Cardiac muscle cell (in vitro differentiated cells and primary cell): ENCODE measurements at regions not wholly inside any gene's neighbourhood (a gene's known extent, or its start where the extent isn't known, plus 50 kb on each side); places are given as distances from the start of the nearest gene placed in this dataset.
"Not testable (repeated sequence)": the region's sequence is repeated elsewhere in the genome, so short reads cannot be mapped to it uniquely, and the experiment has no call there.

Source experiments
- DNase-seq, 2 donors: peaks; one replicate each; pipeline versions ENCODE4 v3.0.0 to v3.0.0-alpha.2; 2010 to 2017; ENCODE audit warnings: low read depth in 1 of 2, low spot score in 1 of 2
- H3K27ac ChIP-seq: fragments of 200-600 bp; sonication (generic); 2 replicates; pipeline ENCODE4 v1.5.1; 2016
- H3K27me3 ChIP-seq: fragments of 200-600 bp; sonication (generic); 2 replicates; pipeline ENCODE4 v1.6.0; 2016; ENCODE audit warnings: control low read depth
- H3K36me3 ChIP-seq: fragments of 200-600 bp; sonication (generic); 2 replicates; pipeline ENCODE4 v1.5.1; 2016; ENCODE audit warnings: control low read depth
- H3K4me1 ChIP-seq: fragments of 200-600 bp; sonication (generic); 2 replicates; pipeline ENCODE4 v1.8.1; 2017; ENCODE audit warnings: low read depth, mild to moderate bottlenecking, mixed run types
- H3K4me3 ChIP-seq: fragments of 200-600 bp; sonication (generic); 2 replicates; pipeline ENCODE4 v1.5.1; 2016; ENCODE audit warnings: mild to moderate bottlenecking
- H3K9me3 ChIP-seq: fragments of 200-600 bp; sonication (generic); 2 replicates; pipeline ENCODE4 v1.5.1; 2017; ENCODE audit warnings: low read depth, mild to moderate bottlenecking, control low read depth
- TF ChIP-seq, protein P1 (sequence below): IDR thresholded peaks from 2 replicates; pipeline ENCODE4 v1.5.1; 2012; ENCODE audit warnings: low read depth, mild to moderate bottlenecking, low read length

DNA sequence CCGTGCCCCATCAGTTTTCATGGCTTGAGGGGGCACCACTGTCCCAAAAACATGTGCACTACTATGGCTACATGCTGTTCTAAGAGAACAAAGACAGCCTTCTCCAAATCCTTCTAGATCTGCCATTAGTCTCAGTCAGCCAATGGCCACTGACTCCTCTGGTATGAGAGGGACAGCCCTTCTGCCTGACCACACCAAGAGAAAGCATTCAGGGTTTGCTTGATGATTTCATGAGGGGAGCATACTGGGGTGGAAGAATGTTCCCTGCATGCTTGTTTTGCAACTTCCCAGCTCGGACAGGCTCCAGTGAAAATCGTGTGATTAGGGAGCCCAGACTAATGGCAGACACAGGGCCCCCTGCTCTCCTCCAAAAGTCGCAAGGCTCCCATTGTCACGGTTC, 199.6 kb upstream of the ALG10B start:
- TF ChIP-seq, protein P1, sequence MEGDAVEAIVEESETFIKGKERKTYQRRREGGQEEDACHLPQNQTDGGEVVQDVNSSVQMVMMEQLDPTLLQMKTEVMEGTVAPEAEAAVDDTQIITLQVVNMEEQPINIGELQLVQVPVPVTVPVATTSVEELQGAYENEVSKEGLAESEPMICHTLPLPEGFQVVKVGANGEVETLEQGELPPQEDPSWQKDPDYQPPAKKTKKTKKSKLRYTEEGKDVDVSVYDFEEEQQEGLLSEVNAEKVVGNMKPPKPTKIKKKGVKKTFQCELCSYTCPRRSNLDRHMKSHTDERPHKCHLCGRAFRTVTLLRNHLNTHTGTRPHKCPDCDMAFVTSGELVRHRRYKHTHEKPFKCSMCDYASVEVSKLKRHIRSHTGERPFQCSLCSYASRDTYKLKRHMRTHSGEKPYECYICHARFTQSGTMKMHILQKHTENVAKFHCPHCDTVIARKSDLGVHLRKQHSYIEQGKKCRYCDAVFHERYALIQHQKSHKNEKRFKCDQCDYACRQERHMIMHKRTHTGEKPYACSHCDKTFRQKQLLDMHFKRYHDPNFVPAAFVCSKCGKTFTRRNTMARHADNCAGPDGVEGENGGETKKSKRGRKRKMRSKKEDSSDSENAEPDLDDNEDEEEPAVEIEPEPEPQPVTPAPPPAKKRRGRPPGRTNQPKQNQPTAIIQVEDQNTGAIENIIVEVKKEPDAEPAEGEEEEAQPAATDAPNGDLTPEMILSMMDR, result no peak
- no peak overlapping the region for H3K4me3 ChIP-seq
- H3K27me3 ChIP-seq, result no peaks in the 10 kb centered on the region
- no peak overlapping the region for H3K27ac ChIP-seq
- no peaks in the 10 kb centered on the region for H3K4me1 ChIP-seq
- no peaks in the 10 kb centered on the region for H3K9me3 ChIP-seq
- no peaks in the 10 kb centered on the region for H3K36me3 ChIP-seq
- no peak for DNase-seq

DNA sequence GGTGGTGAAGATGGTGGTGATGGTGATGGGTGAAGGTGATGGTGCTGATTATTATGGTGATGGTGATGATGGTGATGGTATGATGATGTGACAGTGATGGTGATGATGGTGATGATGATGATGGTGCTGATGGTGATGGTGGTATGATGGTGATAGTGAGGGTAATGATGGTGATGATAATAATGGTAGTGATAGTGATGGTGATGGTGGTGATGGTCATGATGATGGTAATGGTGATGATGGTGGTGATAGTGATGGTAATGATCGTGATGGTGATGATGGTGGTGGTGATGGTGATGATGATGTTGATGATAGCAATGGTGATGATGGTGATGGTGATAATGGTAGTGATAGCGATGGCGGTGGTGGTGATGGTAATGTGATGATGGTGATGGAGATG, 197.9 kb upstream of the ALG10B start:
- no peak overlapping the region for H3K27ac ChIP-seq
- no peaks in the 10 kb centered on the region for H3K36me3 ChIP-seq
- H3K4me1 ChIP-seq, result no peaks in the 10 kb centered on the region
- H3K9me3 ChIP-seq, result no peaks in the 10 kb centered on the region
- no peak overlapping the region for H3K4me3 ChIP-seq
- no peak for DNase-seq
- H3K27me3 ChIP-seq, result no peaks in the 10 kb centered on the region
- TF ChIP-seq, protein P1, result no peak

DNA sequence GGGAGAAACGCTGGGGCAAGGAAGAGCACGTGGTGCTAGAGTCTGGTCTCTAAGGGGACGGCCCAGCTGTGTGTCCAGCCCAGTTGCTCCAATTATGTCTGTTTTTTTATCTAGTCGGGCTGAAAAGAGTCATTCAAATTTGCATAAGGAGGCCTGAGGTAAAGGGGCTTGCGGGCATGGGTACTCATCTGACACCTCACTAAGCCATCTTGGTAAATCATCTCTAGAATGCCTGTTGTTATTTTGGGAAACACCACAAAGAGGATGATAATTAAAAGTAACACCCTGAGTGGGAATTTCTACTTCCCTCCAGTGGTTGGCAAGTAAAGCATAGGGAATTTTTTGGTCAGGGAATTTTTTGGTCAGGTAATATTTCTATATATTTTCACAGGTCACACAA, 196.1 kb upstream of the ALG10B start:
- no peak for DNase-seq
- H3K9me3 ChIP-seq, result no peaks in the 10 kb centered on the region
- no peaks in the 10 kb centered on the region for H3K4me1 ChIP-seq
- no peak overlapping the region for H3K4me3 ChIP-seq
- no peak overlapping the region for H3K27ac ChIP-seq
- TF ChIP-seq, protein P1, result no peak
- no peaks in the 10 kb centered on the region for H3K27me3 ChIP-seq
- no peaks in the 10 kb centered on the region for H3K36me3 ChIP-seq

DNA sequence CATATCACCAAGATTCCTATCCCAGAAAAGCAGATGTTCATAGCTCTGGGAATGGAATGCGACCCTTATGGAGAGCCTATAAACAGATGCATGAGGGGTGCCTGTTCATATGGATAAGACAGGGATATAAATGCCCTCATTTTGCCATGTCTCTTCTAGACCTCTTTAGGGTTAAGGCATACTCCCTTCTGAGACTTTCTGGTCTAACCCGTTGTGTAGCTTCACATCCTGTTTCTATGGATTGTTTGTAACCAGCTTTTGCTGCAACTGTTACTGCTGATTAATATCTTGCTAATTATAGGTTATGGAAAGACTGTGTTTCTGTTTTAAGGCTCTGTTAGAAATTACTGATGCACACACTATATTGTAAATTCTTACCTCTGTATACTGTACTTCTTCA, 193.5 kb upstream of the ALG10B start:
- not testable (repeated sequence) for H3K27me3 ChIP-seq, H3K4me1 ChIP-seq, H3K9me3 ChIP-seq, H3K4me3 ChIP-seq, DNase-seq, H3K36me3 ChIP-seq, H3K27ac ChIP-seq

DNA sequence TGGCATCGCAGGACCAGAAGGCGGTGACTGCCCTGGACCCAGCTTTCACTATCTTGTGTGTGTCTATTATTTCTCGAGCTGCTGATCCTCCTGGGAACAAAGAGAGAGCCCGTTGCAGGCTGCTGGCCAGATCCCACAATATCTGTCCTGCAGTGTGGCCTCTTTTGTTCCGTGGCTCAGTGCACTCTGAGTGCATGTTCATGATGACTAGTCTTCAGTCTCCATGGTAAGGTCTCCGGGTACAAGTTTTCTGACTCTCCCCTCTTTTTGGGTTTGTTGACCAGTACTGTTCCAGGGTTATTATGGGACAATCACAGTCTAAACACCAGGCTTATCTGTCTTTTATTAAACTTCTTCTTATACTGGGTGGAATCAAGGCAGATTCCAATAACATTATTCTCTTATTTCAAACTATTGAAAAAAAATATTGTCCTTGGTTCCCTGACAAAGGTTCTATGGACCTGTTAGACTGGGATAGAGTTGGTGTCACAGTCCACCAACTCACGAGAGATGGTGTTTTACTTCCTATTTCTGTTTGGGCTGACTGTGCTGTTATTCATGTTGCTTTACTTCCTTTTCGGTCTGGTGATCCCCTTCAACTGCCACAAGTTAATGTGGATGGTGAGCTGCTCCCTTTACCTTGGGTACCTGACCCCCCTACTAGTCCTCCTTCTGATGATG, 192.9 kb upstream of the ALG10B start:
- Histone ChIP-seq H3K4me1 (no peaks in the 10 kb centered on the region), H3K27ac (no peak overlapping the region), H3K9me3 (no peaks in the 10 kb centered on the region), H3K27me3 (no peaks in the 10 kb centered on the region), H3K4me3 (no peak overlapping the region), H3K36me3 (no peaks in the 10 kb centered on the region)
- TF ChIP-seq, protein P1, result no peak
- no peak for DNase-seq

DNA sequence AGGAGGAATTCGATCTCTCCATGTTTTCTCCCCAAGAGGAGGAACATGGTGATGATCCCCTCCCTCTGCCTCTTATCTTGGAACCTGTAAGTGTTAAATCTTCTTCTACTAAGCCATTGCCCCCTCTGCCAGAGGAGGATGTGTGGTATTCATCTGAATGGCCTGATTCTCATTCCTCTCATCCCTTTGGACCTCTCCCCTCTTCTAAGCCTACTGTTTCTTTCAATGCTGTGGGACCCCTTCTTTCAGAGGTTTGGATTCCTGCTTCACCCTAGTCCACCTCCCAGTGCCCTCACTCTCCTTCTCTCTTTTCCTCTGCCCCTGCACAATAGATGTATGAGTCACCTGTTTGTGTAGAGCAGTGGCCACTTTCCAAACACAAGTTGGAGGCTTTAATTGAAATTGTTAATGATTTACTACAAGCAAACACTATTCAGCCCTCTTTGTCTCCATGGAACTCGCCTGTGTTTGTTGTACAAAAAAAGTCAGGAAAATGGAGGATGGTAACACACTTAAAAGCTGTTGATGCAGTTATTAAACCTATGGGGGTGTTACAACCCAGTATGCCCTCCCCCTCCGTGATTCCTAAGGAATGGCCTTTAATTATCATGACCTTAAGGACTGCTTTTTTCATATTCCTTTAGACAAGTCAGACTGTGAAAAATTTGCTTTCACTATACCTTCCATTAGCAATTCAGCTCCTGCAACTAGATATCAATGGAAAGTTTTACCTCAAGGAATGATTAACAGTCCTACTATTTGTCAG, 192.1 kb upstream of the ALG10B start:
- Histone ChIP-seq H3K4me1 (no peaks in the 10 kb centered on the region), H3K27ac (no peak overlapping the region), H3K36me3 (no peaks in the 10 kb centered on the region), H3K4me3 (no peak overlapping the region), H3K9me3 (no peaks in the 10 kb centered on the region), H3K27me3 (no peaks in the 10 kb centered on the region)
- TF ChIP-seq, protein P1, result no peak
- DNase-seq, result no peak
